NAMALWA (cell line): ENCODE measurements at regions not wholly inside any gene's neighbourhood (a gene's known extent, or its start where the extent isn't known, plus 50 kb on each side); places are given as distances from the start of the nearest gene placed in this dataset.
A peak's percentile ranks its signal among the peaks of the same experiment; 100 is the strongest.

ENCODE experiments used
- DNase-seq: peaks from one replicate; pipeline ENCODE4 v3.0.0-alpha.2; 2015; ENCODE audit warnings: low spot score

- no peak for DNase-seq
These were observed 451.4 kb downstream of the EIPR1 start for GRCh38 chr2:2926009-2926857.

GRCh38 chr2:2922156-2922555 lies 455.5 kb downstream of the EIPR1 start:
- no peak for DNase-seq

GRCh38 chr2:2921011-2921720 lies 456.5 kb downstream of the EIPR1 start:
- no peak for DNase-seq

GRCh38 chr2:2919574-2920365 lies 457.8 kb downstream of the EIPR1 start:
- DNase-seq = no peak

GRCh38 chr2:2919026-2919425 lies 458.6 kb downstream of the EIPR1 start:
- DNase-seq = no peak

- DNase-seq = no peak
These were observed 461.0 kb downstream of the EIPR1 start for GRCh38 chr2:2916621-2917020.

- DNase-seq = no peak
These were observed 463.4 kb downstream of the EIPR1 start for GRCh38 chr2:2914252-2914651.

- DNase-seq = no peak
These were observed 464.0 kb downstream of the EIPR1 start for GRCh38 chr2:2913601-2914120.

GRCh38 chr2:2912731-2913130 lies 464.9 kb downstream of the EIPR1 start:
- no peak for DNase-seq

- DNase-seq = no peak
These were observed 465.3 kb downstream of the EIPR1 start for GRCh38 chr2:2912293-2912692.

GRCh38 chr2:2910259-2910658 lies 467.4 kb downstream of the EIPR1 start:
- no peak for DNase-seq

GRCh38 chr2:2909086-2910035 lies 468.3 kb downstream of the EIPR1 start:
- no peak for DNase-seq

- no peak for DNase-seq
These were observed 471.5 kb downstream of the EIPR1 start for GRCh38 chr2:2906091-2906490.

- no peak for DNase-seq
These were observed 472.8 kb downstream of the EIPR1 start for GRCh38 chr2:2904721-2905350.

- DNase-seq = no peak
These were observed 474.9 kb downstream of the EIPR1 start for GRCh38 chr2:2902547-2903281.

GRCh38 chr2:2901384-2902345 lies 476.0 kb downstream of the EIPR1 start:
- DNase-seq = peak; percentile 17

GRCh38 chr2:2899826-2900225 lies 477.8 kb downstream of the EIPR1 start:
- DNase-seq = no peak

- DNase-seq = peak; percentile 31
These were observed 478.9 kb downstream of the EIPR1 start for GRCh38 chr2:2898744-2899143.

GRCh38 chr2:2896643-2897042 lies 481.0 kb downstream of the EIPR1 start:
- DNase-seq = no peak
